HG03103 (cell line): ENCODE measurements at regions not wholly inside any gene's neighbourhood (a gene's known extent, or its start where the extent isn't known, plus 50 kb on each side); places are given as distances from the start of the nearest gene placed in this dataset.
"Not testable (repeated sequence)": the region's sequence is repeated elsewhere in the genome, so short reads cannot be mapped to it uniquely, and the experiment has no call there.

Source experiments
- ATAC-seq: cut with Tn5 transposase; IDR thresholded peaks from one replicate; pipeline ENCODE4 v1.9.1; 2021; ENCODE audit warnings: low read depth; ENCODE audit not compliant: unreplicated experiment

DNA sequence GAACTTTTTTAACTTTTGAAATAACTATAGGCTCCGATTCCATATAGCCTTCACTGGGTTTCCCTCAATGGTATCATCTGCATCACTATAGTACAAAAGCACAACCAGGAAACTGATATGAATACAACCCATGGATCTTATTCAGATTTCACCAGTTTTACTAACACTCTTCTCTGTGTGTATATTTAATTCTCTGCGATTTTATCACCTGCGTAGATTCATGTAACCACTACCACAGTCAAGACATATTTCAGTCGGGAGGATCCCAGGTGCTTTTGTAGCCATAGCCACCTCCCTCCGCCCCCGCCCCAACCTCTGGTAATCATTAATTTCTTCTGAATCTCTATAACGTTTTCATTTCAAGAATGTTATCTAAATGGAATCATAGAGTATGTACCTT lies 82.8 kb upstream of the C7orf33 start:
- ATAC-seq, result no peak

DNA sequence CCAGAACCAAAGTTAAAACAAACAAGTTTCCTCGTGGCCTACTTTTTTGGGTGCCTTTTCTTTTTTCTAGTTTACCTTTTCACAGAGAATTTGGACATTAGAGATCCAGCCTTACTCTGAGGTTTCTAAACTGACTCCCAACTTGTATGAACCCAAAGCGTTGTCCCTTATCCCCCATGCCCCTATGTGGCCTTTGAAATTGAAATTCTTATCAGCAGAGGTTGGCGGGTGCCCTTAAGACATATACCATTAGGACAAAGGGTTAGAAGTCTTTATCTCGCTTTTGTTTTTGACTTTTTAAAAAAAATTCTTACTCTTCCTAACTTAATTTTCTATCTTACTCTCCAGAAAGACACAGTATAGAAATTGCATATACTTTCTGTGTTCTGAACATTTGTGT lies 76.3 kb upstream of the C7orf33 start:
- ATAC-seq, result no peak

DNA sequence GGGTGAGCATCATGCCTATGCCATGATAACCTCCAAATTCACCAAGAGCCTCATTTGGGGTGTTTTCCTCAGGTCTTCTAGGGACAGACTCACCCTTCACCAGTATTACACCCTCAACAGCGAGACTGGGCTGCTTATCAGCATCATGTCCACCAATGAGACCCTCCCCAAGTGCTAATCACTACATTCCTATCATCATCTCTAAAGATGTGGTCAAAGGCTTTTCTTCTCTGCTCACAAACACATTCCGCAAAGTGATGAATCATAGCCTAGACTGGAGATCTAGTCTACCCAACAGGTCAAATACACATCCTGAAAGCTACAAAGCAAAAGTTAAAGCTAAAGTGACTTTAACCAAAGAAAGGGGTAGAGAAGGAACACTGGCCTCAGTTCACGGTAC lies 75.3 kb upstream of the C7orf33 start:
- no peak for ATAC-seq

DNA sequence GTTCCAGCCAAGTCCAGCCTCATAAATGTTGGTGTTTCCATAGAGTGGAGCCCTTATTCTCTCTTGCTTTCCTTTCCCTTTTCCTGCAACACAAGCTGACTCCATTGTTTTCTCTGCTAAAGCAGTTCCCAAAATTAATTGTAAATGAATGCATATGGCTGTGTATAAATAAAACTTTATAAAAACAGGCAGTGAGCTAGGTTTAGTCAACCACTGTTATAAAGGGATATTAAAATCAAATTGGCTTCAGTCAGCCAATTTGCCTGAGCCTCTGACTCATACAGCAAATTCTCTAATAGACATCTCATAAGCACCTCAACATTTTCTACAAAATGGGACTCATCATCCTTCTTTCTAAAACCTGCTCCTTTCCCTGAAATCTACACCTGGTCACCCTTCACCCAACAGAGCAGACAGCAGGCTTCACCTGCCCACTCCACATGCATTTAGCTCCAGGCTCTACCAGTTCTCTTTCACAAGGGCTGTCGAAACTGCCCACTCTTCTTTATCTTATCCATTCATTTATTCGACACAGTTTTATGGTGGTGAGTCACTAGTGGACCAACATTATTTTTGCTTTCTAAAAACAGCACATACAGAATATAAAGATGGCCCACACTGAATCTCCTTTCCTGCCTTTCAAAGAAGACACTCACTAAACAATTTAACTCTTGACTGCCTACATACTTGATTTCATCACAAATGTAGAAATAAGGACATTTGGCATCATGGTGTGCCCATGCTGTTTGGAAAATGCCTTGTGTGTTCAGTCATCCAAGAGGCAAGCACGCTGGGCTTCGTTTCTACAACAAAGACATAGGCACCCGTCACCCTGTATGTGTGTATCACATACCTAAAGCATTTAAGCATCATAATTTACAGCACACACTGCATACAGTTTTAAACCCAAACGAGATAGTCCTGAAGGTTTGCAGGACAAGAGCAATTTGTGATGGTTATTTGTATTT lies 74.6 kb upstream of the C7orf33 start:
- ATAC-seq, result no peak

DNA sequence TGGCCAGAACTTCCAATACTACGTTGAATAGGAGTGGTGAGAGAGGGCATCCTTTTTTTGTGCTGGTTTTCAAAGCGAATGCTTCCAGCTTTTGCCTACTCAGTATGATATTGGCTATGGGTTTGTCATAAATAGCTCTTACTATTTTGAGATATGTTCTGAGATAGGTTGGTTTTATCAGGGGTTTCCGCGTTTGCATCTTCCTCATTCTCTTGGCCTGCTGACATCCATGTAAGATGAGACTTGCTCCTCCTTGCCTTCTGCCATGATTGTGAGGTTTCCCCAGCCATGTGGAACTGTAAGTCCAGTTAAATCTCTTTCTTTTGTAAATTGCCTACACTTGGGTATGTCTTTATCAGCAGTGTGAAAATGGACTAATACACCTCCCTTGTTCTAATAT lies 71.2 kb upstream of the C7orf33 start:
- ATAC-seq, result not testable (repeated sequence)

DNA sequence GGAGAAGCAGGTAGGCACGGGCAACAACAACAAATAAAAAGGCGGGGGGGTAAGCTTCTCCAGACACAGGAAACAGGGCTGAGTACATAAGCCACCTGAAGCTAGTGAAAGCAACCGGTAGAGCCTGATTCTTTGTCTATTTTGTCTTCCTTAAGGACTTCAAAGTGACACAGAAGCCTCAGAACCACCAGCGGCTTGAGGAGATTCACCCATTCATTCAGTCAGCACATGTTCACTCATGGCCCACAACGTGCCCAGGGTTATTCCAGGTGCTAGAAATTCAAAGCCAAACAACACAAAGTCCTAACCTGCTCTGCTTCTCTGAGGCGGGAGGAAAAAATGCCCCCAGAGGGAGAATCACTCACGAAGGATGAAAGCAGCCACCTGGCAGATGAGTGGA lies 69.3 kb upstream of the C7orf33 start:
- no peak for ATAC-seq

DNA sequence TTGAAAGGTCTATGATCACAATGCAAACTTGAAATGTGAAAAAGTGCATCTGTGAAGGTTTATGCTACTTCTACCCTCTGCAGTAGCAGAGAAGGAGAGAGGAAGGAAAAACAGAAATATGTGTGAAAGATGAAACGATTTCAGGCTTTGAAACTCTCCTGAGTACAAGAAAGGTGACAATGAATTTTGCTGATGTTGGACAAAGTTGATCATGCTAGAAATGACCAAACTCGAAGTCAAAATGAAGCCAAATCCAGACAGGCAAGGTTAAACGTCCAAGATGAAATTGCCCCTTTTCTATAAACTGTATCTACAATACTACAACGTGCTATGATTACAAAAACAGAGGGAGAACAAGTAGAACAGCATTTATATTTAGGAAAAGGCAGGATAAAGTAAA lies 67.0 kb upstream of the C7orf33 start:
- no peak for ATAC-seq

DNA sequence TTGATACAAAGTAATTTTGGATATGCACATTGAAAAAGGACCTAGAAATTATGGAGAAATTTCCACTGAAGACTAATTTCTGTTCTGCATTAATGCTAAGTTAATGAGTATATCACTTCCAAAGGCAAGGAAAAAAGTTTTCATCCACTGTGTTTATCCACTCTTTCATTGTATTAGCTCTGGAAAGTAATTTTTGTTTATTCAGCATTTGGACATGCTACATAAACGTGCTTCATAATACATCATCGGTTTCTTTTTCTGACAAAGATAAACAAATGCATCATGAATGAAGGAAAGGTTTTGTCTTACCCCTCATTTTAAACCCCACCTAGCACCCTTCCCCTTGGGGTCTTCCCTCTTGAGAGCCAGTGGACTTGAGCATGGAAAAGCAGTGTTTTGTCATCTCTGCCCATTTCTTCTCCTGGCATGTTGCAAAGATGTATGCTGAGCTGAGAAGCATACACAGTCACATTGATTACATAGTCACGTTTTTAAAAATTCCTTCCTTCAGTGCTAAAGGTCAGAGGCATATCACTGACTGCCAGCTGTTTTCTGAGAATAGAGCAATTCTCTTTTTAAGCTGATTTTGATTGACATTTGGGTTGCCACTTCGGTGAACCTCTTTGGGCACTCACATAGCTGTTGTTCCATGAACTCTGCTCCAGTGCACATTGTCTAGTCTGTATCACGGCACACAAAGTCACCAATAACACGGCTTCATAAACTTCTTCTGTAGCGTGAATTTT lies 65.9 kb upstream of the C7orf33 start:
- no peak for ATAC-seq

DNA sequence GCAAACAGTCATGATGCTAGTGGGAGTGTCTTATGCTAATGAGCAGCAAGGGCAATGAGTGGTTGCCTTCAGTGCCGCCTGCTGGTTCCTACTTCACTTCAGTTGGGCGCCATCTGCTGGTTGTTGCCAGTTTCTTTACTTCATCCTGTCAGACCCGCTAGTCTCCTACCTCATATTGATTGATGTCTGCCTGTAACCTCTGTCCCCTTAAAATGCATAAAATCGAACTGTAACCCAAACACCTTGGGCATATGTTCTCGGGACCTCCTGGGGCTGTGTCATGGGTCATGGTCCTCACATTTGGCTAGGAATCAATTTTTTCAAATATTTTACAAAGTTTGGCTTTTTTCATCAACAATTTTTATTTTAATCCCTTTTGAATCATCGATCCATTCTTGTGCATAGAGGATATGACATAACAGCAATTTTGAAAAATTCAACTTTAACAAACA lies 62.8 kb upstream of the C7orf33 start:
- peak; percentile 99 for ATAC-seq

DNA sequence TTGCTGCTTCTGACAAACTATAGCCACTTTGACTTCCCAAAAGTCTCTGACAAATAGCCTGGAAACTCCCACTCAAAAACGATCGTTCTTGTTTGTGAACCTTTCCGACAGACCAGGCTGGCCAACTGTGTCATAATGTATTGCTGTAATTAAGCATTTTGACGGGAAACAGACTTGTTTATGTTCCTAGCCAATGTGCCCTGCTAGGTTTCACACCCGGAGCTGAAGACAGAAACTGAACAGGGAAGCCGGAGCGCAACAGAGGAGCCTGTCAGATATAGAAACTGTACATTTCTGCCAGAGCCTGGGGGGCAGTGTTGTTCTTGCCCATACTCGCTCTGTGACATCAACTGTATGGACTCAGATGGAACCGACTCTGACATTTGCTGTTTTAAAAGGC lies 55.3 kb upstream of the C7orf33 start:
- peak; percentile 78 for ATAC-seq

DNA sequence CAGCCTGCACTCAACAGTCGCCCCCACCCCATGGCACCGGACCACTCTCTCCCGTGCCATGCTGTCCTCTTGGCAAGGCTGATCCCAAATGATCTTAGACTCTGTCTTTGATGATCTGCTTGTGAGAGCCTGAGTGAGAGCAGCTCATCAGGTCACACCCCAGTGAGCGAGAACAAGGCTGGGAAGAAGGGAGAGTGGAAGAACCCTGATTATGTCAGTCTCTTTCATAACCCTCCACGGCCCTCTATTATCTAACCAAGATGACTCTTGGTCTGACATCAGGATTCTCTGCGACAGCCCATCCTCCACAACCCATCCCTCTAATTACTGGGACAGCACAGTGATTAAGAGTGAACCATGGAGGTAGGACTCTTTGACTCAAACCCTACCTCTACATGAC lies 53.1 kb upstream of the C7orf33 start:
- no peak for ATAC-seq

DNA sequence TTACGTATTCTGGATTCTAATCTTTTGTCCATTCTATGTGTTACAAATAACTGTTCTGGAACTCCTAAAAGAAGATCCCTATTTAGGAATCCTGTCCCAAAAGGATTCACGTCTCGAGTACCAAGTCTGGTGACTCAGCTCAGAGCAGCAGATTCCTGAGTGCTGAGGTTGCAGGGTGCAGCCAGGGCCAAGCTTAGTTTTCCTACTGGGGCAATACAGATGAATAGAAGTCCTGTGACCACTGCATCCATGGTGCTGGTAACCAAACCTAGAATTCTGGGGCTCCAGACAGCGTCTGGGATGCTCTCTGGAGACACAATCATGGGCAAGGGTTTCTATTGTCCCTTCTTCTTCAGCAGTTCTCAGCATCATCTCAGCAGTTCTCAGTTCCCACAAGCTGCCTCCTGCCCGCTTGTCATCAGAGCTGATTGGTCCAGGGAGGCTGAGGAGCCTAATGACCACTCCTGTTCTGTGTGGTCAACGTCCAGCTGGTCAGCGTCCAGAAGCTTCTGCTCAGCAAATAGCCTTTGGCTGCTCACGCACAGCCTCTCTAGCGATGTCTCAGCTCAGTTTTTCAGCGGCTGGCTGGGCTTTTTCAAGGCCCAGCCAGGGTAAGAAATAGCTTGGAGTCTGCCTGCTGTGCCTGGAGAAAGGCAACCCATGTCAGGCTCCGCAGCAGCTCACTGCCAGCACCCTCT lies 50.4 kb upstream of the C7orf33 start:
- no peak for ATAC-seq
